GM12892 (cell line): ENCODE measurements at regions not wholly inside any gene's neighbourhood (a gene's known extent, or its start where the extent isn't known, plus 50 kb on each side); places are given as distances from the start of the nearest gene placed in this dataset.

Experiments used
- DNase-seq: peaks from one replicate; pipeline ENCODE4 v3.0.0; 2011; ENCODE audit not compliant: insufficient read length
- FAIRE-seq: peaks from 2 replicates; lab custom pipeline; 2011; peaks lifted over from hg19 to GRCh38; lab: Jason Lieb, UNC
- POLR2A ChIP-seq: IDR thresholded peaks from 2 replicates; pipeline ENCODE4 v1.6.1; 2011; ENCODE audit warnings: low read depth, low read length, control low read depth
- POLR2AphosphoS5 ChIP-seq: IDR thresholded peaks from 2 replicates; pipeline ENCODE4 v1.6.1; 2011; ENCODE audit warnings: low read depth, low read length, control low read depth
- TAF1 ChIP-seq: IDR thresholded peaks from 2 replicates; pipeline ENCODE4 v1.6.1; 2011; ENCODE audit warnings: low read depth, mild to moderate bottlenecking, control low read depth, low read length, borderline replicate concordance

DNA sequence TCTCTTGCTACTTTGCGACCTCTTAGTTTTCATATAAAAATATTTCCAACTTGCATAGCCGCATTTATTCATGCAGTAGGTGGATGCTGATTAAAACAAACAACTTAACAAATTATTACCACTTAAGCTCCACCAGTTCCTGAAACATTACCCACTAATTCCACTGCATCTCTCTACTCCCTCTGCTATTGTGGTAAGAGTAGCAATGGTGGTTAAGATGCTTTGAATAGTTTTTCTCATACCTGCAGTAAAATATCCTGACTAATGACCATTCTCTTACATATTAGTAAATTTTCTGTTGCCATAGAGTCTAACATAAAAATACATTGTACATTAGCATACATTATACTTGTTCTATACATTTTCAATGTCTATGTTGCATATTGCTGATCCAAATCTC is 397.6 kb upstream of the PLSCR5 start:
- no peak for DNase-seq
- TF ChIP-seq POLR2A = no peak
- TF ChIP-seq TAF1 = no peak
- TF ChIP-seq POLR2AphosphoS5 = no peak
- no peak for FAIRE-seq

DNA sequence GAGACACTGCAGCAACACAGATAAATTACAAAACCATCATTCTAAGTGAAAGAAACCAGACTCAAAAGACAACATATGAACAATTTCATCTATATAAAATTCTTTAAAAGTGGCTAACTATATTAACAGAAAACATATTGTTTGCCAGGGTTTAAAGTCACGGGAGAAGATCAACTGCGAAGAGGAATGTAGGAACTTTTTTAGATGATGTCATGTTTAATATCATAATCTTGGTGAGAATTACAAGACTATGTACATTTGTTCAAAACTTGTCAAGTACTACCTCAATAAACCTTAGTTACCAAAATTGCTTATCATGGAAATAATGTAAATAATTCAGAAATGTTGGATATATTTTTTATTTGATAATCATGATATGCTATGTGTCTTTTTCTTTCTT is 395.1 kb upstream of the PLSCR5 start:
- DNase-seq (no peak), FAIRE-seq (no peak)
- no peak for TF ChIP-seq POLR2AphosphoS5
- TF ChIP-seq POLR2A = no peak
- TF ChIP-seq TAF1 = no peak

DNA sequence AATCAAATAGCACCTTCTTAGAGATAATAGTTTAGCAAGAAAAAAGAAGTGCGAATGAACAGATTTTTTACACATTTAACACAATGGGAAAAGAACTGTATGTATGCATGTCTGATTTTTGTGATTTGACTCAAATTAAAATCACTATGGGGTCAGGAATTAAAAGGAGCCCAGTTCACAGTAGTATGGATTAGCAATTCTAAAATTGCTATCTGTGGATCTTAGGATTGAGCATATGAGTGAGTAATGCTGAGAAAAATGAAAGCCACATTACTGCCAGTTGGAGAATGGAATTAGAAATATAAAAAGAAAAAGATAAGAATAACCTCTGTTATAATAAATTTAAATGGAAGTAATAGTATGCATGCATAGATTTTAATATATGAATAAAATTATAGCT is 386.8 kb upstream of the PLSCR5 start:
- no peak for TF ChIP-seq POLR2AphosphoS5
- no peak for TF ChIP-seq TAF1
- no peak for TF ChIP-seq POLR2A
- DNase-seq (no peak), FAIRE-seq (no peak)

DNA sequence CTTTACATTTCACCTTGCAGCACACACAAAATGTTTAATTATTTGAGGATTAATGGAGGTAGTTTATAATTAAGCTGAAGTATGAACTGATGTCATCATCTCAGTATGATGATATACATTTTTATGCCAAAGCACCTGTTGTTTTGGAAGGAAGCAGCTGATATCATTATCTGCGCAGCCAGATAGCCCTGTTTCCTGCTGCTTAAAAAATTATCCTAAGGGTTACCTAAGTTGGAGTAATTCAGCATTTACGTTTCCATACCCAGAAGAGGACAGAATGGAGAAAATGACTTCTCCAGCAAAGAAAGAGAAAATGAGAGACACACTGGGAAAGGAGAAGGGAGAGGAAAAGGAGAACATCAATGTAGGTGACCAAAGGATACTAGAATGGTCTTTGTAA is 370.3 kb upstream of the PLSCR5 start:
- FAIRE-seq = no peak

DNA sequence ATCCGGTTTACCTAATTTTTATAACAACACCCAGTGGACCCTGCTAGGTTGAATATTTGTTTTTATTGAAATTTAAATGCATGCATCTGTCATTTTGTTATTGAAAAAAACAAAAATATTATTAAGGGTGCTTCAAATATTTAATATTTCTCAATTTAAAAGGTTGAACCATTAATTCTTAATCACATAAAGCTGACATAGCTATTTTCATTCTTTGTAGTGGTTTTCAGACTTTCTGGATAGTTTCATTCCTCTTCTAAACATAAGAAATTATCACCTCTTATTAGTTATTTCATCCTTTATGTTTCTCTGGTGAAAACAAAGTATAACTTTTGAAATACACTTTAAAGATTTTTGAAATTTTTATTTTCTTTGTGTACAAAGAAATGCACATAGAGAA is 369.9 kb upstream of the PLSCR5 start:
- FAIRE-seq = no peak
- DNase-seq = no peak
- TF ChIP-seq POLR2AphosphoS5 (no peak), POLR2A (no peak), TAF1 (no peak)

More for the DNA sequence above, 370.3 kb upstream of the PLSCR5 start:
- TF ChIP-seq POLR2A (no peak), POLR2AphosphoS5 (no peak), TAF1 (no peak)
- DNase-seq = no peak

DNA sequence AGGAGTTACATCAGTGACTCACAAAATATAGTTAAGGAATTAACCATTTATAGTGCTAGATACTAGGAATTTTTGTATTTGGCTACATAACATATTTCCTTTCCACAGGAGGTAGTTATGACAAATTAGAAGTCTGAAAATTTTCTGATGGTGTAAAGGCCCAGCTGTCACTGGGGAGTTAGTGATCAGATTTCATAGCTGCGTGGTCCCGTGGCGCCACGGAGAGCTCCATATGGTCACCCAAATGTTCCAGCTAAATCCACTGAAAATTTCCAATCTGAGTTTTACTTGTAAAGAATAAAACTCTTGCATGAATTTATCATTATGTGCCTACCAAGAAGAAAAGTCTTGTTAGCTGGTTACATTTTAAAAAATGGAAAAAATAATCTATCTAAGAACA is 368.9 kb upstream of the PLSCR5 start:
- DNase-seq (no peak), FAIRE-seq (no peak)
- TF ChIP-seq POLR2AphosphoS5 = no peak
- TF ChIP-seq TAF1 = no peak
- no peak for TF ChIP-seq POLR2A

DNA sequence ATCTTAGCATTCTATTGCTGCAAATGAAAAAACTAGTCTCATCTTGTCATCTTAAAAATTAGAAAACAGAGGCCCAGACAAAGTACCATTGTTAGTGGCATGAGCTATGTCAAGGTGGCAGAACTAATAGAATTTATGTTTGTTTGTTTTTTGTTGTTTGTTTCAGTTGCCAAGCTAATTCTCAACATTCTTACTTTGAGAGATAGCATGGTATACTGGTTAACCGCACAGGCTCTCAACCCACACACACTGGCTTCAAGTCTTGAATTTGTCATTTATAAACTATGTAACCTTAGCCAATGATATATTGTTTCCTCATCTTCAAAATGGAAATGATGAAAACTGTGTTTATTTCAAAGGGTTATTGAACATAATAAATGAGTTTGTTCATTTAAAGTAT is 367.6 kb upstream of the PLSCR5 start:
- FAIRE-seq (no peak), DNase-seq (no peak)
- no peak for TF ChIP-seq TAF1
- TF ChIP-seq POLR2AphosphoS5 = no peak
- TF ChIP-seq POLR2A = no peak

DNA sequence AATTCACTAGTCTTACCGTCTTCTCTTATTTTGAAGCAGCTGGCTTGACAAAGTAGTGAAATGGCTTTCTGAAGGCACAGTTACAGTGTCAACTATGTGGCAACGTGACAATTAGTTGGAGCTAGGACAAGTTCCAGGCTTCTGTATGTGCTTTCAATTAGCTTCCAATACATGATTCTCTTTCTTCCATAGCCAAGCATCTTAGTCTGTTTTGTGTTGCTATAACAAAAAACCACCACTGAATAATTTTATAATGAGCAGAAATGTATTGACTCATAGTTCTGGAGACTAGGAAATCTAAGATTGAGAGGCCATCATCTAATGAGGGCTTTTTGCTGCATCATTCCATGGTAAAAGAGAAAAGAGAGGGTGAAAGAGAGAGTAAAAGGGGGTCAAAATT is 365.1 kb upstream of the PLSCR5 start:
- TF ChIP-seq POLR2AphosphoS5 (no peak), POLR2A (no peak), TAF1 (no peak)
- DNase-seq (no peak), FAIRE-seq (no peak)

DNA sequence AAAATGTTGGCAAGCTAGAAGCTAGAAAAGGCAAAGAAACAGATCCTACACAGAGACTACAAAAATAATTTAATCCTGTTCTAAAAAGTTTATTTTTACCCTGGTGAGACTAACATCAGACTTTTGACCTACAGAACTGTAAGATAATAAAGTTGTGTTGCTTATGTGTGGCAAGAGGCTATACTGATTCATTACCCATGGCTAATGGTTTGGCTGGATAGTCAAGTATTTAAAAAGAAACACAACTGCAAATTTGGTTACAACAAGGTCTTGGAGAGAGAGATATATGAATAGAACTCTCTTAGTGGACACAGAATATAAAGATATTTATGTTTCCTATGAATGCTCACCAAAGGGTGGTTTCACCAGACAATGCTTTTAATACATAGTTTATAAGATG is 364.2 kb upstream of the PLSCR5 start:
- no peak for DNase-seq
- no peak for FAIRE-seq
- TF ChIP-seq POLR2A (no peak), POLR2AphosphoS5 (no peak), TAF1 (no peak)

DNA sequence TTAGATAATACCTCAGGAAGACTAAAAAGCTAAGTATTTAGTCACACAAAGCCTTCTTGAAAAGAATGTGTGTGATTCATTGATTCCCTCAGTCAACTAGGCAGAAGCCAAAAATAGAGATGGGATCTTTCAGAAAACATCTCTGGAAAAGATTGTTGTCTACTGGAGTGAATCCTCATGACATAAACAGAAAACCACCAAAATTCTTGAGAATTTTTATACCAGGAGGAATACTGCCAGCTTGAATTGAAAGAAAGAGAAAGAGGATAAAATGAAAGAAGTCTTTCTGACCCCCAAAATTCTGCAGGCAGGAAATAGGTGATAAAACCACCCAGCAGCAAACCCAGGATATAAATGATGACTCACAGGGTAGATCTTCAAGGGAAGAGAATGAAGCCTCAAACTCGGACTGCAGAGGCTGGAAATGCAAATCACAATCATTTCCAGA is 363.1 kb upstream of the PLSCR5 start:
- no peak for FAIRE-seq
- TF ChIP-seq POLR2A = no peak
- TF ChIP-seq TAF1 = no peak
- no peak for TF ChIP-seq POLR2AphosphoS5
- no peak for DNase-seq

DNA sequence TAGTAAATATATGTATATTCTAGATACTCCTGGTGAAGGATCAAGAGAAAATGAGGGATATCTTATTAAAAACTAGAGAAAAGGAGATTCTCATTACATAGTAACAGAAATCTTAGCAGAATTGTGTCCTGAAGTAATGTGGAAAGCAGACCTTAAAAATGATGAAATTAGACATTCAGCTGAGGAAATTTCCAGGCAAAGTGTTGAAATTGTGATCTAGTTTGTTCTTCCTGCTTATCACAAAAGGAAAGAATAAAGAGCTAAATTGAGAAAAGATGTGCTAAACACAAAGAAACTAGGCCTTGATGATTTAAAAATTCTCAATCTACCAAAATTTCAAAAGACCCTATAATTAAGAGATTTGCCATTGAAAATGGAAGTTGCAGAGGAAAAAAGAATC is 362.6 kb upstream of the PLSCR5 start:
- DNase-seq (no peak), FAIRE-seq (no peak)
- TF ChIP-seq POLR2A = no peak
- no peak for TF ChIP-seq TAF1
- TF ChIP-seq POLR2AphosphoS5 = no peak

DNA sequence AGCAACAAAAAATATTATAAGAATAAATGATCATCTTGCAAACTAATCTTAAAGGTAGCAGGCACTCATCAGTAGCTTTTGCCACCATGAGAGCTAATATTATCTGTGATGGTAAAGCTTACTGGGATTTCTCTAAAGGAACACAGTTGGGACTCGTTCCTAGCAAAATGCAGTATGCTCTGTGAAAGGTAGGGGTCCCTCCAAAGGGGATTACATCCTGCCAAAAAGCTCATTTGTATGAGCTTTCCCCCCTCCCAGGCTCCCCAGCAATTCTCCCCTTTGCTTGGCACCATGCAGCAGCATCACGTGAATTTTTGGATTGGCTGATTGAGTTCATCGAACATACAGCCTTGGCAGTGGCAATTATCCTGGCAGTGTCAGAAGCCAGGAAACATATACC is 361.0 kb upstream of the PLSCR5 start:
- DNase-seq = no peak
- FAIRE-seq = no peak
- TF ChIP-seq POLR2A (no peak), TAF1 (no peak), POLR2AphosphoS5 (no peak)
